Ovary (tissue), 3 donors: ENCODE measurements at regions not wholly inside any gene's neighbourhood (a gene's known extent, or its start where the extent isn't known, plus 50 kb on each side); places are given as distances from the start of the nearest gene placed in this dataset.

Source experiments
- CTCF ChIP-seq, 3 donors: fragments of 450-650 bp in 2 of 3; fragments of 200-600 bp in 1 of 3; IDR thresholded peaks; one replicate each; pipeline versions ENCODE4 v1.5.1 to v1.8.0; 2016 to 2022; ENCODE audit warnings: antibody characterized with exemption in 3 of 3, mild to moderate bottlenecking in 1 of 3
- EP300 ChIP-seq: sonication (generic); formaldehyde crosslinking; IDR thresholded peaks from one replicate; pipeline ENCODE4 v1.6.1; 2017; ENCODE audit warnings: antibody characterized with exemption
- POLR2A ChIP-seq: fragments of 450-650 bp; IDR thresholded peaks from one replicate; pipeline ENCODE4 v1.6.1; 2017; ENCODE audit warnings: antibody characterized with exemption, mild to moderate bottlenecking, moderate library complexity
- donor health status: DM: no; HTN: no; CAD: no.

GRCh38 chr7:153370092-153370491, 610.5 kb downstream of the ACTR3B start:
- TF ChIP-seq CTCF (IDR thresholded peaks at IDR 0.05) (no peak), EP300 (no peak), POLR2A (no peak)
